Caco-2 (cell line): ENCODE measurements at regions not wholly inside any gene's neighbourhood (a gene's known extent, or its start where the extent isn't known, plus 50 kb on each side); places are given as distances from the start of the nearest gene placed in this dataset.
"Not testable (repeated sequence)": the region's sequence is repeated elsewhere in the genome, so short reads cannot be mapped to it uniquely, and the experiment has no call there.

Experiments
- BruUV-seq: library from RNA; stranded (reverse); fragments of 400-500 nt; replicated peaks from 2 replicates; lab custom pipeline; 2021; lab: Mats Ljungman, UMichigan
- CTCF ChIA-PET: fragments of 300-600 bp; sonication (Branson Sonifier 250); formaldehyde crosslinking; loops from one replicate; lab custom pipeline; 2022; ENCODE audit warnings: antibody characterized with exemption; lab: Charles Lee
- POLR2A ChIA-PET: fragments of 300-600 bp; sonication (Branson Sonifier 250); formaldehyde crosslinking; loops from one replicate; lab custom pipeline; 2022; ENCODE audit warnings: antibody characterized with exemption; lab: Charles Lee
- DNase-seq, 2 experiments: peaks; one replicate each; pipeline versions ENCODE4 v3.0.0 to v3.0.0-alpha.2; 2020 to 2022
- H3K27me3 ChIP-seq: replicated peaks from 2 replicates; pipeline ENCODE4 v1.6.0; 2011; ENCODE audit warnings: low read length; ENCODE audit not compliant: control insufficient read depth, insufficient read depth
- H3K36me3 ChIP-seq: 2 replicates; pipeline ENCODE4 v1.5.1; 2011; ENCODE audit warnings: low read length; ENCODE audit not compliant: control insufficient read depth, insufficient read depth
- H3K4me1 ChIP-seq: fragments of 250-450 bp; sonication (Bioruptor Pico); 2 replicates; pipeline ENCODE4 v1.5.1; 2020; ENCODE audit warnings: mild to moderate bottlenecking
- H3K4me3 ChIP-seq: 2 replicates; pipeline ENCODE4 v1.5.1; 2011; ENCODE audit warnings: low read depth, mild to moderate bottlenecking, control low read depth, low read length
- H3K9me3 ChIP-seq: fragments of 250-450 bp; sonication (Bioruptor Pico); 2 replicates; pipeline ENCODE4 v1.5.1; 2020; ENCODE audit warnings: mild to moderate bottlenecking, moderate library complexity
- H3K27ac Mint-ChIP-seq: one replicate; pipeline ENCODE4 v1.8.0; 2022; ENCODE audit warnings: mixed read lengths; ENCODE audit not compliant: unreplicated experiment
- H3K27me3 Mint-ChIP-seq: one replicate; pipeline ENCODE4 v1.8.0; 2022; ENCODE audit warnings: mixed read lengths; ENCODE audit not compliant: insufficient read depth, unreplicated experiment
- H3K36me3 Mint-ChIP-seq: one replicate; pipeline ENCODE4 v1.8.0; 2022; ENCODE audit warnings: mild to moderate bottlenecking, mixed read lengths; ENCODE audit not compliant: insufficient read depth, unreplicated experiment
- H3K4me1 Mint-ChIP-seq: one replicate; pipeline ENCODE4 v1.8.0; 2022; ENCODE audit warnings: low read depth, mixed read lengths; ENCODE audit not compliant: unreplicated experiment
- H3K4me3 Mint-ChIP-seq: one replicate; pipeline ENCODE4 v1.8.0; 2022; ENCODE audit warnings: mild to moderate bottlenecking, moderate library complexity, mixed read lengths; ENCODE audit not compliant: unreplicated experiment
- H3K9me3 Mint-ChIP-seq: one replicate; pipeline ENCODE4 v1.8.0; 2022; ENCODE audit warnings: mixed read lengths; ENCODE audit not compliant: unreplicated experiment
- CTCF ChIP-seq, 2 experiments: fragments of 200-600 bp in 1 of 2; IDR thresholded peaks; 1 replicate in 1 of 2; 2 replicates in 1 of 2; pipeline versions ENCODE4 v1.5.1 to v1.8.0; 2011 to 2022; ENCODE audit warnings: antibody characterized with exemption in 1 of 2, control low read depth in 1 of 2, inconsistent platforms in 1 of 2, low read depth in 1 of 2, low read length in 1 of 2, mild to moderate bottlenecking in 1 of 2, moderate library complexity in 1 of 2; ENCODE audit not compliant: insufficient read depth in 1 of 2, severe bottlenecking in 1 of 2, unreplicated experiment in 1 of 2
- intact Hi-C: fragments of 100-400 bp; cut with micrococcal nuclease; formaldehyde crosslinking; loops from one replicate; pipeline ENCODE4 v1.10.0; 2022; ENCODE audit not compliant: unreplicated experiment

- H3K27me3 Mint-ChIP-seq = peaks cover 4% of the 10 kb centered on the region
- no peak overlapping the region for H3K4me3 ChIP-seq
- H3K4me1 Mint-ChIP-seq = no peaks in the 10 kb centered on the region
- no peaks in the 10 kb centered on the region for H3K9me3 ChIP-seq
- no peak overlapping the region for H3K4me3 Mint-ChIP-seq
- peak; percentile 74 to 95 for TF ChIP-seq CTCF (IDR thresholded peaks at IDR 0.05; ENCODE audit: insufficient read depth in 1 of 2, low read depth in 1 of 2, low read length in 1 of 2, severe bottlenecking in 1 of 2, unreplicated experiment in 1 of 2)
- CTCF ChIA-PET = interaction anchor here (0.5 to 2.9 kb wide), 4 partner anchors 24 to 297 kb away, joined by 3 to 10 read pairs (median 6); no protein-coding TSS in a partner anchor
- H3K9me3 Mint-ChIP-seq = no peaks in the 10 kb centered on the region
- H3K27me3 ChIP-seq = no peaks in the 10 kb centered on the region
- no peaks in the 10 kb centered on the region for H3K4me1 ChIP-seq
- BruUV-seq = no TSS peak
- H3K36me3 ChIP-seq = no peaks in the 10 kb centered on the region
- peak; percentile 50 to 63 for DNase-seq
- H3K27ac Mint-ChIP-seq = no peak overlapping the region
- H3K36me3 Mint-ChIP-seq = no peaks in the 10 kb centered on the region
- intact Hi-C loops = loop anchor here (1.0 to 5.0 kb wide), 4 partner anchors 24 to 124 kb away; no protein-coding TSS in a partner anchor
- POLR2A ChIA-PET = no interaction called here
Observed at GRCh38 chr7:142482891-142483658, 225.2 kb upstream of the PRSS58 start.

GRCh38 chr7:142481548-142481947 is 223.7 kb upstream of the PRSS58 start:
- no TSS peak for BruUV-seq
- ChIA-PET POLR2A (no interaction called here), CTCF (interaction anchor here (2.9 kb wide), 1 partner anchor 22 kb away, joined by 9 read pairs; no protein-coding TSS in a partner anchor)
- Histone ChIP-seq H3K4me1 (no peaks in the 10 kb centered on the region), H3K36me3 (no peaks in the 10 kb centered on the region), H3K9me3 (no peaks in the 10 kb centered on the region), H3K27me3 (no peaks in the 10 kb centered on the region), H3K4me3 (no peak overlapping the region)
- peaks cover 7% of the 10 kb centered on the region for H3K27me3 Mint-ChIP-seq
- peak in 1 of 2 experiments; percentile 27 for TF ChIP-seq CTCF (IDR thresholded peaks at IDR 0.05; ENCODE audit: insufficient read depth in 1 of 2, low read depth in 1 of 2, low read length in 1 of 2, severe bottlenecking in 1 of 2, unreplicated experiment in 1 of 2)
- no peak for DNase-seq
- no peaks in the 10 kb centered on the region for H3K4me1 Mint-ChIP-seq
- no peaks in the 10 kb centered on the region for H3K9me3 Mint-ChIP-seq
- no peak overlapping the region for H3K4me3 Mint-ChIP-seq
- intact Hi-C loops = loop anchor here (5.0 kb wide), 1 partner anchor 41 kb away; no protein-coding TSS in a partner anchor
- H3K27ac Mint-ChIP-seq = no peak overlapping the region
- H3K36me3 Mint-ChIP-seq = no peaks in the 10 kb centered on the region

GRCh38 chr7:142478479-142479220 is 220.8 kb upstream of the PRSS58 start:
- no TSS peak for BruUV-seq
- TF ChIP-seq CTCF (IDR thresholded peaks at IDR 0.05; ENCODE audit: insufficient read depth in 1 of 2, low read depth in 1 of 2, low read length in 1 of 2, severe bottlenecking in 1 of 2, unreplicated experiment in 1 of 2) = peak; percentile 55 to 57
- Mint-ChIP-seq H3K9me3 (no peaks in the 10 kb centered on the region), H3K36me3 (no peaks in the 10 kb centered on the region), H3K27me3 (peaks cover 3% of the 10 kb centered on the region), H3K4me1 (no peaks in the 10 kb centered on the region), H3K4me3 (no peak overlapping the region), H3K27ac (no peak overlapping the region)
- Histone ChIP-seq H3K4me3 (no peak overlapping the region), H3K9me3 (no peaks in the 10 kb centered on the region), H3K27me3 (no peaks in the 10 kb centered on the region; the same call in 1 of the 2 replicates), H3K4me1 (no peaks in the 10 kb centered on the region), H3K36me3 (no peaks in the 10 kb centered on the region)
- DNase-seq = peak; percentile 30 to 54
- ChIA-PET CTCF (interaction anchor here (0.5 to 1.7 kb wide), 10 partner anchors 14 to 447 kb away, joined by 3 to 8 read pairs (median 3); no protein-coding TSS in a partner anchor), POLR2A (no interaction called here)
- intact Hi-C loops = no loop called here

DNA sequence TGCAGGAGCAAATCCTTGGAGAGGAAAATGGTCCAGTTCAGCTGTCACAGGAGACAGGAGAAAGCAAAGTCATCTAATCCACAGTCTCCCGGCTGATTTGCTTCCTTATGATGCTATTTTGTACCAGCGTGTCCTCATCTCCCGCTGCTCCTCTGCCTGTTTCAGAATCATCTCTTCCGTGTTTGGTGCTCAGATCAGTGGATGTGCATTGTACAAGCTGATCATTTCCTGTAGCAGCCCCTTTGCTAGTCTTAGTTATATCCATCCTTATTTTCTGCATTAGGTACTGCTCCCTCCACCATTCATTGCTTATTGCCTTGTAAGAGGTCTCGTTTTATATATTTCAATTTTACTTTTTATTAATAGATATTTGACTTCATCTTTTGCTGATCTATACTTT is 219.9 kb upstream of the PRSS58 start:
- H3K27me3 ChIP-seq, POLR2A ChIA-PET, H3K9me3 ChIP-seq, H3K4me1 ChIP-seq, H3K4me3 Mint-ChIP-seq, BruUV-seq, H3K36me3 ChIP-seq, H3K9me3 Mint-ChIP-seq, H3K36me3 Mint-ChIP-seq, H3K4me1 Mint-ChIP-seq, H3K4me3 ChIP-seq, DNase-seq, intact Hi-C loops, H3K27me3 Mint-ChIP-seq, H3K27ac Mint-ChIP-seq: not testable (repeated sequence)
- CTCF ChIA-PET = interaction anchor here (0.5 to 1.3 kb wide), 7 partner anchors 13 to 175 kb away, joined by 3 to 8 read pairs (median 3); no protein-coding TSS in a partner anchor
